KMS-11 (cell line): ENCODE measurements at regions not wholly inside any gene's neighbourhood (a gene's known extent, or its start where the extent isn't known, plus 50 kb on each side); places are given as distances from the start of the nearest gene placed in this dataset.

Experiments used
- H2AFZ ChIP-seq: fragments of 200-600 bp; sonication (generic); 2 replicates; pipeline ENCODE4 v1.6.1; 2016; ENCODE audit warnings: antibody characterized with exemption, mixed run types, low read depth
- H3K27ac ChIP-seq: fragments of 200-600 bp; sonication (generic); 2 replicates; pipeline ENCODE4 v1.6.1; 2016; ENCODE audit warnings: mild to moderate bottlenecking, mixed run types
- H3K27me3 ChIP-seq: fragments of 200-600 bp; sonication (generic); 2 replicates; pipeline ENCODE4 v1.6.1; 2017; ENCODE audit warnings: mild to moderate bottlenecking, low read depth, mixed run types, moderate library complexity; ENCODE audit not compliant: insufficient read depth
- H3K36me3 ChIP-seq: fragments of 200-600 bp; sonication (generic); 2 replicates; pipeline ENCODE4 v1.6.1; 2017; ENCODE audit warnings: mild to moderate bottlenecking, mixed run types; ENCODE audit not compliant: insufficient read depth
- H3K4me1 ChIP-seq: fragments of 200-600 bp; sonication (generic); 2 replicates; pipeline ENCODE4 v1.6.1; 2016; ENCODE audit warnings: mild to moderate bottlenecking, low read depth, mixed run types; ENCODE audit not compliant: poor library complexity, severe bottlenecking
- H3K4me2 ChIP-seq: fragments of 200-600 bp; sonication (generic); 2 replicates; pipeline ENCODE4 v1.7.0; 2016; ENCODE audit warnings: mild to moderate bottlenecking, mixed run types
- H3K4me3 ChIP-seq: fragments of 200-600 bp; sonication (generic); IDR thresholded peaks from 2 replicates; pipeline ENCODE4 v1.6.1; 2017; ENCODE audit warnings: low read depth, low read length, mixed read lengths; ENCODE audit not compliant: insufficient read depth
- H3K79me2 ChIP-seq: fragments of 200-600 bp; sonication (generic); 2 replicates; pipeline ENCODE4 v1.6.1; 2016; ENCODE audit warnings: low read depth, mixed run types; ENCODE audit not compliant: insufficient read depth
- H3K9ac ChIP-seq: fragments of 200-600 bp; sonication (generic); 2 replicates; pipeline ENCODE4 v1.6.1; 2016; ENCODE audit warnings: mild to moderate bottlenecking, mixed run types
- H4K20me1 ChIP-seq: fragments of 200-600 bp; sonication (generic); 2 replicates; pipeline ENCODE4 v1.6.1; 2016; ENCODE audit warnings: mild to moderate bottlenecking, mixed run types; ENCODE audit not compliant: insufficient read depth
- CTCF ChIP-seq: fragments of 200-600 bp; sonication (generic); conservative IDR thresholded peaks from 2 replicates; pipeline ENCODE4 v1.6.1; 2017; ENCODE audit warnings: low read depth, mild to moderate bottlenecking, antibody characterized with exemption, low read length, moderate library complexity, mixed read lengths

GRCh38 chr4:14149176-14150053 lies 521.9 kb upstream of the BOD1L1 start:
- H3K9ac ChIP-seq, result no peak overlapping the region
- H3K27me3 ChIP-seq, result no peaks in the 10 kb centered on the region
- H3K27ac ChIP-seq, result no peak overlapping the region
- no peaks in the 10 kb centered on the region for H3K79me2 ChIP-seq
- H3K36me3 ChIP-seq, result no peaks in the 10 kb centered on the region
- H3K4me1 ChIP-seq, result no peaks in the 10 kb centered on the region
- H2AFZ ChIP-seq, result no peak overlapping the region
- no peak overlapping the region for H3K4me2 ChIP-seq
- no peak overlapping the region for H3K4me3 ChIP-seq
- no peak for TF ChIP-seq CTCF
- no peaks in the 10 kb centered on the region for H4K20me1 ChIP-seq

- Histone ChIP-seq H2AFZ (no peak overlapping the region), H4K20me1 (no peaks in the 10 kb centered on the region), H3K4me3 (no peak overlapping the region), H3K4me2 (no peak overlapping the region), H3K36me3 (no peaks in the 10 kb centered on the region), H3K9ac (no peak overlapping the region), H3K4me1 (no peaks in the 10 kb centered on the region), H3K79me2 (no peaks in the 10 kb centered on the region), H3K27ac (no peak overlapping the region), H3K27me3 (no peaks in the 10 kb centered on the region)
- TF ChIP-seq CTCF, result no peak
These were observed 523.6 kb upstream of the BOD1L1 start for GRCh38 chr4:14151101-14151500.

- no peaks in the 10 kb centered on the region for H3K36me3 ChIP-seq
- H3K9ac ChIP-seq, result no peak overlapping the region
- no peaks in the 10 kb centered on the region for H3K79me2 ChIP-seq
- H3K27me3 ChIP-seq, result no peaks in the 10 kb centered on the region
- no peaks in the 10 kb centered on the region for H4K20me1 ChIP-seq
- no peak overlapping the region for H3K4me3 ChIP-seq
- H3K4me2 ChIP-seq, result no peak overlapping the region
- H2AFZ ChIP-seq, result no peak overlapping the region
- H3K27ac ChIP-seq, result no peak overlapping the region
- H3K4me1 ChIP-seq, result no peaks in the 10 kb centered on the region
- no peak for TF ChIP-seq CTCF
These were observed 525.5 kb upstream of the BOD1L1 start for GRCh38 chr4:14152834-14153519.

- H3K27ac ChIP-seq, result no peak overlapping the region
- no peaks in the 10 kb centered on the region for H3K27me3 ChIP-seq
- no peaks in the 10 kb centered on the region for H3K79me2 ChIP-seq
- no peaks in the 10 kb centered on the region for H3K36me3 ChIP-seq
- no peak overlapping the region for H3K4me3 ChIP-seq
- H3K9ac ChIP-seq, result no peak overlapping the region
- no peak for TF ChIP-seq CTCF
- no peak overlapping the region for H2AFZ ChIP-seq
- no peaks in the 10 kb centered on the region for H3K4me1 ChIP-seq
- H4K20me1 ChIP-seq, result no peaks in the 10 kb centered on the region
- H3K4me2 ChIP-seq, result no peak overlapping the region
These were observed 528.3 kb upstream of the BOD1L1 start for GRCh38 chr4:14155803-14156202.
